Type B pancreatic cell (in vitro differentiated cells): ENCODE measurements at regions not wholly inside any gene's neighbourhood (a gene's known extent, or its start where the extent isn't known, plus 50 kb on each side); places are given as distances from the start of the nearest gene placed in this dataset.

ENCODE experiments used
- DNase-seq: peaks from one replicate; pipeline ENCODE4 v3.0.0; 2021; ENCODE audit warnings: mixed read lengths; ENCODE audit not compliant: unreplicated experiment; ENCODE audit errors: extremely low spot score
- H3K27ac Mint-ChIP-seq: 2 replicates; pipeline ENCODE4 v1.8.0; 2021; ENCODE audit warnings: mild to moderate bottlenecking, mixed read lengths
- H3K27me3 Mint-ChIP-seq: 2 replicates; pipeline ENCODE4 v1.8.0; 2021; ENCODE audit warnings: mixed read lengths
- H3K36me3 Mint-ChIP-seq: 2 replicates; pipeline ENCODE4 v1.8.0; 2021; ENCODE audit warnings: mixed read lengths
- H3K4me1 Mint-ChIP-seq: one replicate; pipeline ENCODE4 v1.8.0; 2021; ENCODE audit warnings: mixed read lengths; ENCODE audit not compliant: unreplicated experiment
- H3K4me3 Mint-ChIP-seq: 2 replicates; pipeline ENCODE4 v1.8.0; 2021; ENCODE audit warnings: mild to moderate bottlenecking, mixed read lengths
- H3K9me3 Mint-ChIP-seq: 2 replicates; pipeline ENCODE4 v1.8.0; 2021; ENCODE audit warnings: mixed read lengths
- TF ChIP-seq, protein P1 (sequence below): fragments of 200-600 bp; sonication (generic); conservative IDR thresholded peaks from 2 replicates; pipeline ENCODE4 v1.5.0; 2021; ENCODE audit warnings: antibody characterized with exemption, mild to moderate bottlenecking

DNA sequence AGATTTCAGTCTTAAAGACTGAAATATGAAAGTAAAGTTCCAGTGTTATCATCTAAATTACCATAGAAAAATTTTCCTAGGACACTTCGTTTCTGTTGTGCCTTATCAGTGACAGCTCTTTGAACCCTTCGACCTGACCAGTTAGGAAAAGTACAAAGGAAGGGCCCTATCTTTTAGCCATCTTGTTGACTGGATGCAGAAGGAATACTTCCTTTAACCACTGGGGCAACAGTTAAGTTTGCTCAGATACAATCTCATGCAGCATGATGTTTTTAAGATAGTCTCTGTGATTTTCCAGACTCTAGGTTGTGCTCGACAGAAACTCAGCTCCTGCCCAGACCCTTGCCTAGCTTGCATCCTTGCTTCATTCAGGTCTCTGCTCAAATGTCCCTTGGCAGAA is 210.5 kb upstream of the RPS6KA3 start:
- DNase-seq, result no peak
- Mint-ChIP-seq H3K36me3 (no peaks in the 10 kb centered on the region), H3K4me1 (no peaks in the 10 kb centered on the region), H3K9me3 (no peaks in the 10 kb centered on the region), H3K27ac (no peak overlapping the region), H3K4me3 (no peak overlapping the region), H3K27me3 (no peaks in the 10 kb centered on the region)
- TF ChIP-seq, protein P1, sequence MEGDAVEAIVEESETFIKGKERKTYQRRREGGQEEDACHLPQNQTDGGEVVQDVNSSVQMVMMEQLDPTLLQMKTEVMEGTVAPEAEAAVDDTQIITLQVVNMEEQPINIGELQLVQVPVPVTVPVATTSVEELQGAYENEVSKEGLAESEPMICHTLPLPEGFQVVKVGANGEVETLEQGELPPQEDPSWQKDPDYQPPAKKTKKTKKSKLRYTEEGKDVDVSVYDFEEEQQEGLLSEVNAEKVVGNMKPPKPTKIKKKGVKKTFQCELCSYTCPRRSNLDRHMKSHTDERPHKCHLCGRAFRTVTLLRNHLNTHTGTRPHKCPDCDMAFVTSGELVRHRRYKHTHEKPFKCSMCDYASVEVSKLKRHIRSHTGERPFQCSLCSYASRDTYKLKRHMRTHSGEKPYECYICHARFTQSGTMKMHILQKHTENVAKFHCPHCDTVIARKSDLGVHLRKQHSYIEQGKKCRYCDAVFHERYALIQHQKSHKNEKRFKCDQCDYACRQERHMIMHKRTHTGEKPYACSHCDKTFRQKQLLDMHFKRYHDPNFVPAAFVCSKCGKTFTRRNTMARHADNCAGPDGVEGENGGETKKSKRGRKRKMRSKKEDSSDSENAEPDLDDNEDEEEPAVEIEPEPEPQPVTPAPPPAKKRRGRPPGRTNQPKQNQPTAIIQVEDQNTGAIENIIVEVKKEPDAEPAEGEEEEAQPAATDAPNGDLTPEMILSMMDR, result no peak

DNA sequence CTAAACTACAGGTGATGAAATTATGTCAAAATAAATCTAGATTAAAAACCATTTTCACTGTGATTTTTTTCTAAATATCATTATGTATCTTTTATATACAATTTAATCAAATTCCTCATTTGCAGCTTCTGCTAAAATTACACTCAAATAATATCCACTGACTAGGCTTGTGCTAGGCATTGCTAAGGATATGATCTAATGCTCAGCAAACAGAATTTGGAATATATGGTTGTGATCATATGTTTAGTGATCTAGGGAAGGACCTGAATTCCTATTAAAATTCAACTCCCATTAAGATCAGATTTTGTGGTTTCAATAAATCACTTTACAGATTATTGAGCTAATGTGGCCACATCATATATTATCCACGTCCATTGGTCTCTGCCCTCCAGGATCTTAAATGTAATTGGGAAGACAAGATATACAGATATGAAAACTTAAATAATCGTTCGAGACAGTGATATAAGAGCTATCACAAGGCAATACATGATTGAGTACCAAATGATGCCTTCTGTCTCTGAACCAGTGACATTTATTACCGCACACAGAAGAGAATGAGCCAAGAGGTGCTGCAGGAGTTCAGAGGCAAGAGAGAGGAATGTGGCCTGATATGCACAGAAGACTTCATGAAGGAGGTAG is 206.0 kb upstream of the RPS6KA3 start:
- Mint-ChIP-seq H3K36me3 (no peaks in the 10 kb centered on the region), H3K4me1 (no peaks in the 10 kb centered on the region), H3K9me3 (no peaks in the 10 kb centered on the region), H3K27me3 (no peaks in the 10 kb centered on the region), H3K27ac (no peak overlapping the region), H3K4me3 (no peak overlapping the region)
- TF ChIP-seq, protein P1, result no peak
- DNase-seq, result no peak

DNA sequence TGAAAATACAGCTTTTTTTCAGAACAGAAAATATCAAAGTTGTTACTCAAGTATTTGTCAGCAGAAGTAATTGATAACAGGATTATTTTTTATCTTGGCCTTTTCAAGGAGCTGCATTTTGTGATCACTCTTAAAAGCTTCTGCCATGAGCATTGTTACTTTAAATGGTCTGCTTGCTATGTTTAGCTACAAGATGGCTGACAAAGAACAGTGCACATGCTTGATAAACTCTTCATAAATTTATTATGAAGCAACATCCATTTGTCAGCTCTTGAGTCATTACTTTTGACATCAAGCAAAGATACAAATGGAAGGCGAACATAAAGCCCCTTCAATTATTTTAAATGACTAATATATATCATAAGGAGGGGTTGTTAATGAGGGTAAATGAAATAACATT is 205.4 kb upstream of the RPS6KA3 start:
- TF ChIP-seq, protein P1, result no peak
- no peak for DNase-seq
- Mint-ChIP-seq H3K9me3 (no peaks in the 10 kb centered on the region), H3K36me3 (no peaks in the 10 kb centered on the region), H3K27ac (no peak overlapping the region), H3K27me3 (no peaks in the 10 kb centered on the region), H3K4me1 (no peaks in the 10 kb centered on the region), H3K4me3 (no peak overlapping the region)

DNA sequence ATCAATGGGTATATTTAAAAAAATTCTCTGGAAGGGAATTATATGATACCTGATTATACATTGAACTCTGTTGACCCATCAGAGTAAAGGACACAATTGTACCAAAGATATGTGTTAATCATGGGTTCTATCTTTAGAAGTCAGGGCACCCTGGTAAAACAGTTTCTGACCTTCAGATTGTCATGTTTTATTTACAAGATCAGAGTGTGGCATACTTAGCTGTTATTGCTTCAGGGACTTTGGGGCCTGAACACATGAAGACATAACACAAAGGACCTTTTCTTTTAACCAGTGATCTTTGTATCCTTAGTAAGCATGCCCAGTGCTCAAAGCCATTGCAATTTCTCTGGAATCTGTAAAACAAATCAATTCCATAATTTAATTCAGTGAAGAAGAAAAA is 204.8 kb upstream of the RPS6KA3 start:
- Mint-ChIP-seq H3K27me3 (no peaks in the 10 kb centered on the region), H3K4me1 (no peaks in the 10 kb centered on the region), H3K36me3 (no peaks in the 10 kb centered on the region), H3K27ac (no peak overlapping the region), H3K4me3 (no peak overlapping the region), H3K9me3 (no peaks in the 10 kb centered on the region)
- TF ChIP-seq, protein P1, result no peak
- no peak for DNase-seq

DNA sequence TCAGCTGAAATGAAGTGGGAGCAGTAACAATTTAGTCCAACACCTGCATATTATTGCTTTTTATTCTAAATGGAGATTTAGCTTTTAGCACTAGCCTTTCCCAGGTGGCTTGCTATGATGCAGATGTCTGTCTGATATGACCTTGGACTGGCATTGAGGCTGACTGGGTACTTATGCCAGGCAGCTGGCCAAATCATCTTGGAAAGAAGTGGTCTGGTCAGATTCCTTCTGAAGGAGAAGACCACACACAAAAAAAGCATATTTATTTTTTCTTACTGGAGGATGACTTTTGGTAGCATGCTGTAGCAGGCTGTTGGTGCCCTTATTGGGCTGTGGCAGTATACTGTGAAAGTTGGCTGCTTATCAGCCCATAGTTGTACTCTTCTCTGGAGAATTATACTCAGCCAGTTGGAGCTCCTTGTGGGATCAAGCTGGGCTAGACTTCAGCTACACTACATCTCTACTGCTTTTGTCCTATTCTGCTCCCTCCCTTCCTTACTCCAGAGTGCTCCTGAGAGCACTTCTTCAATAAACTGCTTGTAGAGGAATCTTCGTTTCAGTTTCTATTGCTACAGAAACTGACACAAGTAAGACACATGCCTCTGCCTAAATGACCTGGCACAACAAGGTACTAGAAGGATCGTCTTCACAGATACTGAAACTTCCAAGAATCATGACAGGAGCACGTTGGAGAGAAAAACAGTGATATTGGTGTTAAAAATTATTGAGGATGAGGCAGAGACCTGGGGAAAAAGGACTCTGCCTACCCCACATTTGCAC is 196.8 kb upstream of the RPS6KA3 start:
- no peaks in the 10 kb centered on the region for H3K27me3 Mint-ChIP-seq
- no peaks in the 10 kb centered on the region for H3K36me3 Mint-ChIP-seq
- H3K4me1 Mint-ChIP-seq, result no peaks in the 10 kb centered on the region
- TF ChIP-seq, protein P1, result no peak
- H3K4me3 Mint-ChIP-seq, result no peak overlapping the region
- H3K27ac Mint-ChIP-seq, result no peak overlapping the region
- H3K9me3 Mint-ChIP-seq, result peaks cover 5% of the 10 kb centered on the region
- DNase-seq, result no peak
